Prostate gland (tissue), 2 donors: ENCODE measurements at regions not wholly inside any gene's neighbourhood (a gene's known extent, or its start where the extent isn't known, plus 50 kb on each side); places are given as distances from the start of the nearest gene placed in this dataset.
"Not testable (repeated sequence)": the region's sequence is repeated elsewhere in the genome, so short reads cannot be mapped to it uniquely, and the experiment has no call there.

Experiments used
- DNase-seq: peaks from one replicate; pipeline ENCODE4 v3.0.0-alpha.2; 2019; ENCODE audit warnings: low spot score
- H3K27ac ChIP-seq, 2 donors: fragments of 200-600 bp; sonication (generic); 2 replicates each; pipeline ENCODE4 v1.5.1; 2017 to 2019
- H3K27me3 ChIP-seq: fragments of 200-600 bp; sonication (generic); replicated peaks from 2 replicates; pipeline ENCODE4 v1.5.1; 2019; ENCODE audit not compliant: insufficient read depth
- H3K36me3 ChIP-seq, 2 donors: fragments of 200-600 bp; sonication (generic); 1 replicate in 1 of 2; 2 replicates in 1 of 2; pipeline versions ENCODE4 v1.5.1 to v1.8.1; 2017 to 2019
- H3K4me1 ChIP-seq: fragments of 200-600 bp; sonication (generic); replicated peaks from 2 replicates; pipeline ENCODE4 v1.5.1; 2019
- H3K4me3 ChIP-seq, 2 donors: fragments of 200-600 bp; sonication (generic); 2 replicates each; pipeline ENCODE4 v1.5.1; 2017 to 2019
- H3K9me3 ChIP-seq: fragments of 200-600 bp; sonication (generic); 2 replicates; pipeline ENCODE4 v1.5.1; 2017
- POLR2A ChIP-seq: fragments of 450-650 bp; IDR thresholded peaks from one replicate; pipeline ENCODE4 v1.6.1; 2016; ENCODE audit warnings: antibody characterized with exemption, mild to moderate bottlenecking
- POLR2AphosphoS5 ChIP-seq: sonication (generic); formaldehyde crosslinking; IDR thresholded peaks from one replicate; pipeline ENCODE4 v1.6.1; 2017; ENCODE audit warnings: antibody characterized with exemption
- WGBS: methylation state at CpG from one replicate; pipeline ENCODE4 v1.1.5; 2018; 5-methylcytosine and 5-hydroxymethylcytosine counted together
- intact Hi-C: fragments of 100-400 bp; cut with DNase I; formaldehyde crosslinking; loops from one replicate; pipeline ENCODE4 v1.14.2; 2022
- TF ChIP-seq, protein P1 (sequence below), 4 experiments: fragments of 200-600 bp in 2 of 4; fragments of 450-650 bp in 2 of 4; sonication (generic) in 2 of 4; IDR thresholded peaks; 1 replicate in 3 of 4; 2 replicates in 1 of 4; pipeline ENCODE4 v1.5.1; 2016 to 2019; ENCODE audit warnings: antibody characterized with exemption in 4 of 4, mild to moderate bottlenecking in 2 of 4, moderate library complexity in 2 of 4

DNA sequence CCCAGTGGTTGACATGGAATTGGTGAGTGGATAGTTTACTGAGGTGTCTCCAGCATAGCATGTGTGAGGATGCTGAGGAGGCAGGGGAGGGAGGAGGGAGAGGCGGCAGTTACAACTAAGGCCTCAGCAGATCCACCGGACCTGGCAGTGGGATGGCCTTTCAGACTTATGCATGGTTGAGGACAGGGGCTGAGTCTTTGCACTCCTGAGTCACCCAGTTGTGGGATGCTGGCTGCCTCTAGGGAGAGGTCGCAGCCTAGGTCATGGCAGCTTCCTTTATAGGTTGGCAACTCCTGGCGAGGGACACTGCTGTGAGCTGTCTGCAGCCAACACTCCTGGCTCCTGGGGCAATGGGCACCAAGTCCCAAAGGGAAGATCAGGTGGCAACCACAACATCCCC lies 380.3 kb downstream of the PREX1 start:
- TF ChIP-seq, protein P1, sequence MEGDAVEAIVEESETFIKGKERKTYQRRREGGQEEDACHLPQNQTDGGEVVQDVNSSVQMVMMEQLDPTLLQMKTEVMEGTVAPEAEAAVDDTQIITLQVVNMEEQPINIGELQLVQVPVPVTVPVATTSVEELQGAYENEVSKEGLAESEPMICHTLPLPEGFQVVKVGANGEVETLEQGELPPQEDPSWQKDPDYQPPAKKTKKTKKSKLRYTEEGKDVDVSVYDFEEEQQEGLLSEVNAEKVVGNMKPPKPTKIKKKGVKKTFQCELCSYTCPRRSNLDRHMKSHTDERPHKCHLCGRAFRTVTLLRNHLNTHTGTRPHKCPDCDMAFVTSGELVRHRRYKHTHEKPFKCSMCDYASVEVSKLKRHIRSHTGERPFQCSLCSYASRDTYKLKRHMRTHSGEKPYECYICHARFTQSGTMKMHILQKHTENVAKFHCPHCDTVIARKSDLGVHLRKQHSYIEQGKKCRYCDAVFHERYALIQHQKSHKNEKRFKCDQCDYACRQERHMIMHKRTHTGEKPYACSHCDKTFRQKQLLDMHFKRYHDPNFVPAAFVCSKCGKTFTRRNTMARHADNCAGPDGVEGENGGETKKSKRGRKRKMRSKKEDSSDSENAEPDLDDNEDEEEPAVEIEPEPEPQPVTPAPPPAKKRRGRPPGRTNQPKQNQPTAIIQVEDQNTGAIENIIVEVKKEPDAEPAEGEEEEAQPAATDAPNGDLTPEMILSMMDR (IDR thresholded peaks at IDR 0.05), result no peak
- H3K4me1 ChIP-seq, result no peaks in the 10 kb centered on the region
- no peak overlapping the region for H3K4me3 ChIP-seq
- H3K36me3 ChIP-seq, result no peaks in the 10 kb centered on the region
- H3K27ac ChIP-seq, result no peak overlapping the region
- DNase-seq, result no peak
- WGBS, result 89% methylated on average over 4 of the region's 4 CpGs
- no peaks in the 10 kb centered on the region for H3K27me3 ChIP-seq
- H3K9me3 ChIP-seq, result no peaks in the 10 kb centered on the region
- intact Hi-C loops, result no loop called here

DNA sequence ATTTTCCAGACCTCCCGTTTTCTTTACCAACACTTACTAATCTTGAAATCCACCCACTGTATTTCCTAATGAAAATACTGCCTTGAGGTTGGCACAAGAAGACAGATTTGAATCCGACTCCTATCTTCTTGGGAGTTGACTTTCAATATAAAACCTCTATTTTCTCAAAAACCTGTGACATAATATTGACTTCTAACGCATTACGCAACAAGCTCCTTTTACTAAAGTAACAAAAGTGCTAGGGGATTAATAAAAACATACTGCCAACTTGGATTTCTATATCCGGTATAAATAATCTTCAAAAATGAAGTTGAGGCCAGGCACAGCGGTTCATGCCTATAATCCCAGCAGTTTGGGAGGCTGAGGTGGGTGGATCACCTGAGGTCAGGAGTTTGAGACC lies 382.0 kb downstream of the PREX1 start:
- Histone ChIP-seq H3K4me3 (no peak overlapping the region), H3K9me3 (no peaks in the 10 kb centered on the region), H3K4me1 (no peaks in the 10 kb centered on the region), H3K36me3 (no peaks in the 10 kb centered on the region), H3K27ac (no peak overlapping the region), H3K27me3 (no peaks in the 10 kb centered on the region)
- WGBS, result 93% methylated on average over 6 of the region's 6 CpGs
- no peak for DNase-seq
- TF ChIP-seq POLR2AphosphoS5, result no peak
- no peak for TF ChIP-seq POLR2A
- TF ChIP-seq, protein P1 (IDR thresholded peaks at IDR 0.05), result no peak
- intact Hi-C loops, result no loop called here

DNA sequence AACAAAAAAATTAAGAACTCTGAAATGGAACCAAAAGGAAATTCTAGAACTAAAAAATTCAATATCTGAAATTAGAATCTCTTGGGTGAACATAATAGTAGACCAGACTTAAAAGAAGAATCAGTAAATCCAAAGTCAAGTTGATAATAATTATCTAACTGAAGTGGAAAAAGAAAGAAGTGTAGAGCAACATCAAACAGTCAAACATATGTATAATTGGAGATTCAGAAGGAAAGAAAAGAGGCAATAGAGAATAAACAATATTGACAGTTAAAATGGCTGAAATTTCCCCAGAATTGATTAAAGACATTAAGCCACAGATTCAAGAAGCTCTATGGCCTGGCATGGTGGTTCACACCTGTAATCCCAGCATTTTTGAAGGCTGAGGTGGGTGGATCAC lies 383.6 kb downstream of the PREX1 start:
- Histone ChIP-seq H3K9me3 (no peaks in the 10 kb centered on the region), H3K27me3 (no peaks in the 10 kb centered on the region), H3K4me1 (no peaks in the 10 kb centered on the region), H3K4me3 (no peak overlapping the region), H3K27ac (no peak overlapping the region), H3K36me3 (no peaks in the 10 kb centered on the region)
- no peak for DNase-seq
- intact Hi-C loops, result no loop called here
- TF ChIP-seq, protein P1 (IDR thresholded peaks at IDR 0.05), result no peak
- TF ChIP-seq POLR2AphosphoS5, result no peak
- TF ChIP-seq POLR2A, result no peak

DNA sequence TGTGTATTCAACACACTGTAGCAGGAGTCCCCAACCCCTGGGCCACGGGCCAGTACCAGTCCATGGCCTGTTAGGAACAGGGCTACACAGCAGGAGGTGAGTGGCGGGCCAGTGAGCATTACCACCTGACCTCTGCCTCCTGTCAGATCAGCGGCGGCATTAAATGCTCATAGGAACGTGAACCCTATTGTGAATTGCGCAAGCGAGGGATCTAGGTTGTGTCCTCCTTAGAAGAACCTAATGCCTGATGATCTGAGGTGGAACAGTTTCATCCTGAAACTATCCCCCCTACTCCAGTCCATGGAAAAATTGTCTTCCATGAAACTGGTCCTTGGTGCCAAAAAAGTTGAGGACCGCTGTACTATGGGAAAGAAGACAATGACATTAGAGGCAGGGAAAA lies 386.9 kb downstream of the PREX1 start:
- 91% methylated on average over 8 of the region's 8 CpGs for WGBS
- intact Hi-C loops, result no loop called here
- TF ChIP-seq POLR2AphosphoS5 (no peak), POLR2A (no peak)
- TF ChIP-seq, protein P1 (IDR thresholded peaks at IDR 0.05), result no peak
- H3K4me3 ChIP-seq, result no peak overlapping the region
- H3K36me3 ChIP-seq, result no peaks in the 10 kb centered on the region
- no peaks in the 10 kb centered on the region for H3K4me1 ChIP-seq
- no peak for DNase-seq
- no peak overlapping the region for H3K27ac ChIP-seq
- H3K27me3 ChIP-seq, result no peaks in the 10 kb centered on the region
- no peaks in the 10 kb centered on the region for H3K9me3 ChIP-seq

DNA sequence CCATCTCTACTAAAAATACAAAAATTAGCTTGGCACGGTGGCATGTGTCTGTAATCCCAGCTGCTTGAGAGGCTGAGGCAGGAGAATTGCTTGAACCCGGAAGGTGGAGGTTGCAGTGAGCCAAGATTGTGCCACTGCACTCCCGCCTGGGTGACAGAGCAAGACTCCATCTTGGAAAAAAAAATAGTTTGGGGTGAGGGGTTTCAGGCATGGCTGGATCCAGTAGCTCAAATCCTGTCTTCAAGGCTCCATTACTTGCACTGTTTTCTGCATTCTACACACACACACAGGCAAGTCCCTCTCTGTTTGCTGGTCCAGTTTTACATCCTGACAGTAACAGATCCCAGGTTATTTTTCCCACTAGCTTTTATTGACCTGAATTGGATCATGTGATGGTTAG lies 387.5 kb downstream of the PREX1 start:
- DNase-seq, intact Hi-C loops, H3K36me3 ChIP-seq, H3K4me3 ChIP-seq, H3K27ac ChIP-seq, H3K4me1 ChIP-seq, H3K27me3 ChIP-seq, H3K9me3 ChIP-seq: not testable (repeated sequence)
- WGBS, result 98% methylated on average over 3 of the region's 3 CpGs

DNA sequence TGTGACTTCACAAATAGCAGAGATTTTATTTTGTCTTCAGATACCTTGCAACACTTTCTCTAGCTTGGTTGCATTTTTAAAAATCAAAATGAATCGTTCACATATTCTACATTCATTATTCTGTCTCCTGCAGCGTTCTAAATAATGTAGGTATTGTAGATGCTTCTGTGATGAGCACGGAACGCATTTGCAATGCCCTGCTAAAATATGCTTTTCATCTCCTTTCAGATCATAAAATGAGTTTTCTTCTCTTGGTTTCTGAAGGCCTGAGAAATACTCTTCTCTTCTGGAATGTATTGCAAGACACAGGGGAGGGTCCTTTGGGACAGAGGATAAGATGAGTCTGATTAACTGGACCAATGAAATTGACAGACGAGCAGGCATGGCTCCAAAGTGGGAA lies 390.7 kb downstream of the PREX1 start:
- no peak for DNase-seq
- no peaks in the 10 kb centered on the region for H3K27me3 ChIP-seq
- WGBS, result 78% methylated on average over 5 of the region's 5 CpGs
- no peaks in the 10 kb centered on the region for H3K36me3 ChIP-seq
- TF ChIP-seq POLR2A (no peak), POLR2AphosphoS5 (no peak)
- TF ChIP-seq, protein P1 (IDR thresholded peaks at IDR 0.05), result no peak
- H3K9me3 ChIP-seq, result no peaks in the 10 kb centered on the region
- H3K4me3 ChIP-seq, result no peak overlapping the region
- no peak overlapping the region for H3K27ac ChIP-seq
- intact Hi-C loops, result no loop called here
- no peaks in the 10 kb centered on the region for H3K4me1 ChIP-seq

DNA sequence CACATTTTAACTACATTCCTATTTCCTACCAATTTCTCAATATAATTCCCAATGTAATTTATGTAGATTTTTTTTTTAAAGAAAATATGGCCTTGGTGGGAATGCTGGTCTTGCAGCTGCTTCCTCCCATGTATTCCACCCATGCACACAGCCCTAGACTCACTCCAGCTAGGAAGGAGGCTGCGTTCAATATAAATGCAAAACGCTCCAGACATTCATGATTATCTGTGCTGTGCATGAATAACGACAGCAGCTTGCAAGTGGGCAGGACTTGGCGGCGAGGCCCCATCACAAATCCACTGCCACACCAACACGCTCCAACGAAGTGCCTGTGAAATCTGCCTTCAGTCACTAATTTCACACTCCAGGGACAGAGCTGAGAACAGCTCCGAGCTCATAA lies 391.2 kb downstream of the PREX1 start:
- H3K4me1 ChIP-seq, H3K9me3 ChIP-seq, H3K36me3 ChIP-seq, H3K4me3 ChIP-seq, H3K27me3 ChIP-seq, H3K27ac ChIP-seq, DNase-seq, intact Hi-C loops: not testable (repeated sequence)
- WGBS, result 68% methylated on average over 8 of the region's 8 CpGs
